Left renal pelvis (tissue), 4 donors: ENCODE measurements at regions not wholly inside any gene's neighbourhood (a gene's known extent, or its start where the extent isn't known, plus 50 kb on each side); places are given as distances from the start of the nearest gene placed in this dataset.
A peak's percentile ranks its signal among the peaks of the same experiment; 100 is the strongest.

ENCODE experiments used
- DNase-seq, 4 donors: peaks; one replicate each; pipeline ENCODE4 v3.0.0-alpha.2; 2013; ENCODE audit warnings: low read depth in 4 of 4, low spot score in 3 of 4

GRCh38 chr12:116453631-116454030 is 105.5 kb upstream of the MAP1LC3B2 start:
- DNase-seq = no peak

- DNase-seq = no peak
Measured at GRCh38 chr12:116454076-116454475, 105.1 kb upstream of the MAP1LC3B2 start.

DNA sequence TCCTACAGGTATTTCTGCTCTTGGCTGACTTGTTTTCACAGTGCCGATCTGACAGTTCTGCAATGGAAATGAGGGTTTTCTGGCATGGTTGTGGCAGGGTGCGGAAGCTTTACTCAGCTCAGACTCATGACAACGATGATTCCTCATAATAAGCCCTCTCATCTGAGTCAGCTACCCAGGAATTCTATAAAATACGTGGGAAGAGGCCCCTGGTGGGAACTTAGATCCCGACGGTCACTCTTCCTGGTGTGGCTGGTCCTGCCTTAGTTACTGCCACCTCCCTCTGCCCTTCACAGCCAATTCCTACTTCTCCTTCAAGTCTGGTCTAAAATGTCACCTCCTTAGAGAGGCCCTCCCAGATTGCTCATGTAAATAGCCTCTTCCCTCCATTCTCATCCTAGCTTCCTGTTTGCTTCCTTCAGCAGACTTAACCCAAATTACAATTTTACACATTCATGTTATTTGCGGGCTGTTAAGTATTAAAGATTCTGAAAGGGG is 104.2 kb upstream of the MAP1LC3B2 start:
- DNase-seq = no peak

DNA sequence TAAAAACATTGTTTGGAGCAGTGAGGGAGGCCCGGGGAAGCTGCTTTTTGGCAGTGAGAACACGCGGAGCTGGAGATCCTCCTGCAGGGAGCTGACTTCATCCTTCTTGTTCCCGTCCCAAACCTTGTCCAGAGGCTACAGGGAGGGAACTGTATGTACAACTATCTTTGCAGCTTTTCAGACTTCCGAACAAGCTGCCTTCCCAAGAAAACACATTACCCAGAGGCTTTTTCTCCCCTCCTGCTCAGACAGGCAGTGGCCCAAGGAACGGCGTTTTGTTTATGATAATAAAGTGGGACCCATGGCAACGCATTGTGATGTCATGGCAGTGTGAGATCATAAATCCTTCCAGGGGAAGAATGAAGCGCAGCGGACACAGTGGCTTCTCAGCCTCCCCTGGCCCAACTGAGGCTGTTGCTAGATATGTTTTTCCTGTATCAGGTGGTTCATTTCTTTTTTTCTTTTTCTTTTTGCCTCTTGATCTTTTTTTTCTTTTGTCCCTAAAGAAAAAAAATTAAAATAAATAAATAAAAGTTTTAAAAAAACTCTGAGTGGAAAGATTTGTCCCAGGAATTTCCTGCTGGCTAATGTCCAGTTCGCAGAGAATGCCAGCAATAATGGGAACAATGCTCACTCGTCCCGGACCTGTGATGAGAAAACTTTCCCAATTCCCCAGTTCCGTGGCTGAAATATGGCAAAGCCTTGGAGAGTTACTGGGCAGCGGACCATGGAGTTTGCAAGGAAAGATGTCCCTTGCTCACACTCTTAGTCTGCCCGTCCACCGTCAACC is 103.4 kb upstream of the MAP1LC3B2 start:
- DNase-seq = peak; percentile 79 to 91 (median 84)

- no peak for DNase-seq
Measured at GRCh38 chr12:116456330-116457082, 102.7 kb upstream of the MAP1LC3B2 start.

DNA sequence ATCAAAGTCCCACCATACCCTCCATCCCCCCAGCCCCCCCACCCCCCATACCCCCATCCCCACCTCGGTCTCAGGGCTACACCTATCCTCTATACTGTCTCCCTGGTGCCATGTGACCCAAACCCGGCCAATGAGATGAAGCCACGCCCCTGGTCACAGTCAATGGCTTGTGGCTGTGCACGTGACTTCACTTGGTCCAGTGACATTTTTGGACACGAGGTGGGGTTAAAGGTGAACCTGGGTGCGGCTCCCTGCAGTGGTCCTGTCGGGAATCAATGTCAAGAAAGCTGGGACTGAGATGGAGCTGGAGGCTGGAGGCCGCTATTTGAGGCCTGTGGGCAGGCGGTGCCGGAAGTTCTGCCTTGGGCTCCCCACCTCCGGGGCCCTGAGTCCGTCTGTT is 100.7 kb upstream of the MAP1LC3B2 start:
- DNase-seq = no peak

DNA sequence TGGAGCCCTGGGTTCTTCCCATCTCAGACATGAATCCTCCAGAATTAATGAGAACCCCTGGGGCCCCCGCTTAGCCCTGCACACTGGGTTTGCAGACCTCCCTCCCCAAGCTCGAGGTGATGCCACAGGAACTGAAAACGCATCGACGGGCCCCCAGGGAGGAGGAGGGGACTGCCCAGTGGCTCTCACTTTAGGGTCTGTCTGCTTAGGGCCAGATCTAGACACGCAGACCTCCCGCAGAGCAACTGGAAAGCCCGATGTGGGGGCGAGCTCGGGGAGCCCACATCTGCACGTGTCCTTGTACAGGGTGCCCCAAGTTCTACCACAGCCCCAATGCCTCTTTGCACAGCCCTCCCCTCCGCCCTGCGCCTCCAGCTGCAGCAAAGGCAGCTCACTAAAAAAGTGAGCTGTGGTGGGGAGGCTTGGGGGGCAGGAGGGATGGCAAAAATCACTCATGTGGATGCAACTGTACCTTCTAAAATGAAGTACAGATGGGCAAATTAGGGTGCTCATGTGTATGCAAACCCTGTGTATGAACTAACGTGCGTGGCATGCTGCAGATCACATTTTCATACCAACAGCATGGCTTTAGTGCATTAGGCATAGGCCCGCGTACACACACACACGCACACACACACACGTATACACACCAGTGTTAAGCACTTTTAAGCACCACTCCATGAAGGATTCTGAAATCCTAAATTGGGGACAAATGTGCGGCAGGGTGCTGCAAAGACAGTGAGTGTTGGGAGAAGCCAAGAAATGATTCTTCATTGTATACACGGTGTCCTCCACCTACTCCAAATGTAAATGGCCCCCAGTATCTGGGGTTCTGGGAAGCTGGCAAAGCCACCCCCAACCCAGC is 99.9 kb upstream of the MAP1LC3B2 start:
- no peak for DNase-seq

DNA sequence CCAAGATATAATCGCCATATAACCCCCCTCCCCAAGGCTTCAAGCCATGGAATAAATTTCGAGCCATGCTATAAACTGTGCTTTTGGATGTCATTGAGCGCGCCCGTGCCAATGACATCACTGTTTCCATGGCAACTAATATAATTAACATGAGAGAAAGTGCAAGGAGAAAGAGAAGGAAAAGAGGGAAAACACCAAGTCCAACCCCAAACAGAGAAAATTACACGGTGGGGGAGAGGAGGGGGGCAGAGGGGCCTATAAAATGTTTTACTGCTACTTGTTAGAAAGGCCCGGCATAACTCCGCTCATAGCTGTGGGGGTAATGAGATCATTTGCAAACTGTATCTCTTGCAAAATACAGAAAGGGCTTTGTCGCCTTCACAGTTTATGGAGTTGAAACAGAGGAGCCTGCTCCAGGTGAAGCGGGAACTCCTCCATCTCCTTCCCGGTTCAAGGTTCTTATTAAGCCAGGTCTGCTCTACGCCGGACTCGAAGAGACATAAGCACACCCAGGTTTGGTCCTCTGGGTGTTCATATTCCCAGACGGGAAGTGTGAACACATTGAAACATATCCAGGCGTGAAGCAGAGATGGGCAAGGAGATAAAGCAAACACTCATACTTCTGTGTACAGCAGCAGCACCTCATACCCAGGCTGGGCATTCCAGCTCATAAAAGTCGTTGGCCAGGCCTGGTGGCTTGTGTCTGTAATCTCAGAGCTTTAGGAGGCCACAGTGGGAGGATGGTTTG is 99.1 kb upstream of the MAP1LC3B2 start:
- no peak for DNase-seq

DNA sequence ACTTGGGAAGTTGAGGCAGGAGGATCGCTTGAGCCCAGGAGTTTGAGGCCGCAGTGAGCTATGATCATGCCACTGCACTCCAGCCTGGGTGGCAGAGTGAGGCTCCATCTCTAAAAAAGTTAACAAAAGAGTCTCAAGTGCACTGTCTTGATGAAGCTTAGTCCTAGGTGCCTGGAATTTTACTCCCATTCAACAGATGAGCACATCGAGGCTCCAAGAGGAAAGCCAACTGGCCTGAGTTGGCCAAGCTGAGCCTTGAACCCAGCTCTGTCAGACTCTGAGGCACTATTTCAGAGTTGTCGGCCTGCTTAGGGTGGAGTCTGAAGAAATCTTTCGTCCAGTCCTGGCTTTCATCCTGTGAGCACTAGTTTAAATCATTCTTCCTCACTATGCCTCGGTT is 98.1 kb upstream of the MAP1LC3B2 start:
- no peak for DNase-seq

GRCh38 chr12:116463366-116463765 is 95.8 kb upstream of the MAP1LC3B2 start:
- DNase-seq = no peak

- no peak for DNase-seq
Measured at GRCh38 chr12:116465407-116465806, 93.8 kb upstream of the MAP1LC3B2 start.

DNA sequence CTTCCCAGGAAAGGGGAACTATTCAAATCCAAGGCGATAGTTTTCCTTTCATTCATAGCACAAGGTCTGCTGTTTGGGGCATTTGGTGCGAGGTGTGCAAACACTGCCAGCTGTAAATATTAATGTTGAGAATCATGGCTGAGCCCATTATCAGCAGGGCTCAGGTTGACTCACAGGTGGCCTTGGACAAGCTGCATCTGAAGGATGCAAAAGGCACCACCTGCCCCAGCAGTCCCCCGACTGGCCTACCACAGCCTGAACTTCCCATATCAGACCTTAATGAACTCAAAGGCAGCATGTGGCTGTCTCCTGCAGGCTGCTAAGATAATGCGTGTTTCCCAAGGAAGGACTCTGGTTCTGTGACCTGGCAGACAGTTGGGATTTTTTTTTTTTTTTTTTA is 93.3 kb upstream of the MAP1LC3B2 start:
- DNase-seq = no peak

- no peak for DNase-seq
Measured at GRCh38 chr12:116466536-116466935, 92.6 kb upstream of the MAP1LC3B2 start.

GRCh38 chr12:116469344-116469743 is 89.8 kb upstream of the MAP1LC3B2 start:
- no peak for DNase-seq

- DNase-seq = no peak
Measured at GRCh38 chr12:116471544-116471943, 87.6 kb upstream of the MAP1LC3B2 start.

GRCh38 chr12:116472193-116472592 is 87.0 kb upstream of the MAP1LC3B2 start:
- no peak for DNase-seq

DNA sequence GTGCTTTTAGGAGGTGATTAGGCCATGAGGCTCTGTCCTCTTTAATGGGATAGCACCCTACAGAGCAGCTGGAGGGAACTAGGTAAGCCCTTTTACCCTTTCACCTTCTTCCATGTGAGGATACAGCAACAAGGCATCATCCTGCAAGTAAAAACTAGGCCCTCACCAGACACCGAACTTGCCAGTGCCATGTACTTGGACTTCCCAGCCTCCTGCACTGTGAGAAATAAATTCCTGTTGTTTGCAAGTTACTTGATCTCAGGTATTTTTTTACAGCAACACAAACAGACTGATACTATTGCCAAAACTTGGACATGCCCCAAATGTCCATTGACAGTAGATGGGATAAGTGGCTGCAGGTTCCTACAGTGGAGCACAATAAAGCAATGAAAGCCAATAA is 85.8 kb upstream of the MAP1LC3B2 start:
- no peak for DNase-seq

- no peak for DNase-seq
Measured at GRCh38 chr12:116474331-116474730, 84.8 kb upstream of the MAP1LC3B2 start.

GRCh38 chr12:116474899-116475298 is 84.3 kb upstream of the MAP1LC3B2 start:
- no peak for DNase-seq

DNA sequence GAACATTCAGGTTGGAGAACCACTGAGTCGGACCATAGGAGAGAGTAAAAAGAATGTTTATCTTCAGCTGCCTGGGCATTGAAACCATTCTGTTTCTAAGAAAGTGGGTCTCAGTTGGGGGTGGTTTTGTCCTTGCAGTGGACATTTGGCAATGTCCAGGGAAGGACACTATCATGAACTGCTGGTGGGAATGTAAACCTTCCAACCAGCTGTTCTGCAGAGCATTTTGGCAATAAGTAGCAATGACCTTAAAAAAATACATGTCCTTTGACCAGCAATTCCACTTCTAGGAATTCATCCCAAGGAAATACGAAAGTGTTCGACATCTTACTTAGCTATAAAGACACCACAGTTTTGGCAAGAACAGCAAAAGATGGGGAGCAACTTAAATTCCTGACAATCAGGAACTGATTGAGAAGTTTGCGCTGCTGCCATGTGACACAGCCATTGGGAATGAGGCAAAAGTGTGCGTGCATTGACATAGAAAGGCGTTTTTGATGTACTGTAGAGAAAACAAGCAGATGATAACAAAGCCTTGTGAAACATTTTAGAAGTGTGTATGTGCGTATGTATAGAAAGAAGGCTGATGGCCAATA is 82.9 kb upstream of the MAP1LC3B2 start:
- no peak for DNase-seq
